Common myeloid progenitor, CD34-positive (primary cell): ENCODE measurements at regions not wholly inside any gene's neighbourhood (a gene's known extent, or its start where the extent isn't known, plus 50 kb on each side); places are given as distances from the start of the nearest gene placed in this dataset.
A peak's percentile ranks its signal among the peaks of the same experiment; 100 is the strongest.

Experiments used
- CTCF ChIA-PET: fragments of 350-600 bp; sonication (Branson Sonifier 250); formaldehyde crosslinking; loops from one replicate; lab custom pipeline; 2021; ENCODE audit warnings: antibody characterized with exemption; lab: Charles Lee
- POLR2A ChIA-PET: fragments of 350-600 bp; sonication (Branson Sonifier 250); formaldehyde crosslinking; loops from one replicate; lab custom pipeline; 2021; ENCODE audit warnings: antibody characterized with exemption; lab: Charles Lee
- DNase-seq, 3 donors: peaks; one replicate each; pipeline versions ENCODE4 v3.0.0 to v3.0.0-alpha.2; 2013
- H3K27ac ChIP-seq, 2 experiments: 1 replicate in 1 of 2; 2 replicates in 1 of 2; pipeline ENCODE4 v1.7.0; 2013; ENCODE audit warnings: inconsistent platforms in 2 of 2, low read length in 2 of 2, mild to moderate bottlenecking in 2 of 2, low read depth in 1 of 2, moderate library complexity in 1 of 2; ENCODE audit not compliant: severe bottlenecking in 2 of 2, insufficient read depth in 1 of 2, poor library complexity in 1 of 2
- H3K27me3 ChIP-seq, 5 experiments: replicated peaks in 2 of 5; 1 replicate in 3 of 5; 2 replicates in 2 of 5; pipeline versions ENCODE4 v1.6.1 to v1.7.0; 2013; ENCODE audit warnings: low read length in 4 of 5, mild to moderate bottlenecking in 2 of 5, moderate library complexity in 2 of 5, inconsistent platforms in 1 of 5; ENCODE audit not compliant: insufficient read depth in 5 of 5, control insufficient read depth in 4 of 5
- H3K36me3 ChIP-seq, 4 experiments: 1 replicate in 2 of 4; 2 replicates in 2 of 4; pipeline versions ENCODE4 v1.6.1 to v1.7.0; 2013; ENCODE audit warnings: low read length in 3 of 4, control low read depth in 1 of 4, mild to moderate bottlenecking in 1 of 4; ENCODE audit not compliant: control insufficient read depth in 4 of 4, insufficient read depth in 4 of 4
- H3K4me1 ChIP-seq, 4 experiments: 1 replicate in 3 of 4; 2 replicates in 1 of 4; pipeline versions ENCODE4 v1.6.1 to v1.7.1; 2013; ENCODE audit warnings: low read length in 3 of 4, mild to moderate bottlenecking in 3 of 4, control low read depth in 1 of 4, inconsistent platforms in 1 of 4, moderate library complexity in 1 of 4; ENCODE audit not compliant: control insufficient read depth in 4 of 4, insufficient read depth in 4 of 4; ENCODE audit errors: control extremely low read depth in 1 of 4
- H3K4me3 ChIP-seq, 7 experiments: 1 replicate in 4 of 7; 2 replicates in 3 of 7; pipeline versions ENCODE4 v1.5.1 to v1.7.0; 2013; ENCODE audit warnings: mild to moderate bottlenecking in 7 of 7, low read length in 6 of 7, moderate library complexity in 6 of 7, inconsistent platforms in 2 of 7, low read depth in 2 of 7, control low read depth in 1 of 7; ENCODE audit not compliant: insufficient read depth in 4 of 7, control insufficient read depth in 1 of 7; ENCODE audit errors: extremely low read depth in 1 of 7
- H3K9me3 ChIP-seq, 5 experiments: 1 replicate in 4 of 5; 2 replicates in 1 of 5; pipeline versions ENCODE4 v1.6.1 to v1.7.1; 2013; ENCODE audit warnings: low read length in 4 of 5, mild to moderate bottlenecking in 2 of 5, inconsistent platforms in 1 of 5, low read depth in 1 of 5, moderate library complexity in 1 of 5; ENCODE audit not compliant: control insufficient read depth in 4 of 5, insufficient read depth in 2 of 5; ENCODE audit errors: control extremely low read depth in 1 of 5
- WGBS: methylation state at CpG from one replicate; pipeline ENCODE4 v1.1.5; 2013; ENCODE audit not compliant: insufficient coverage; 5-methylcytosine and 5-hydroxymethylcytosine counted together

DNA sequence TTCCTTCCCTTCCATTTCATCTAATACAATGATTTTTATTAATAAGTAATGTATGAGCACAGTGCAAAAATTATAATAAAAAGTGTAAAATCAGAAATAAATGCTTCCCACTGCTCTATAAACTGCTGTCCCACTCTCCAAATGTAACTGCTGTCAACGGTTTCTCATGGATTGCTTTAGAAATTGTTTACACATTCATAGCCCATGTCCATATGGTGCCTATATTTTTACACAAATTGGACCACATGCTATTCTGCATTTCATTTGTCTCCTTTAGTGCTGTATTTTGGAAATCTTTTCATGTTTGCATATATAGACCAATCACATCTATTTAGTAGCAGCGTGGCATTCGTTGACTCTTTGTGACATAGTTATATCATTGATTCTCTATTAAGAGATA is 164.7 kb upstream of the SLCO3A1 start:
- CTCF ChIA-PET, result interaction anchor here (1.3 kb wide), 1 partner anchor 43 kb away, joined by 3 read pairs; no protein-coding TSS in a partner anchor
- no peaks in the 10 kb centered on the region for H3K27me3 ChIP-seq
- H3K9me3 ChIP-seq, result no peaks in the 10 kb centered on the region
- no peaks in the 10 kb centered on the region for H3K36me3 ChIP-seq
- DNase-seq, result no peak
- WGBS, result 100% methylated on average over 1 of the region's 3 CpGs
- H3K4me1 ChIP-seq, result no peaks in the 10 kb centered on the region
- no peak overlapping the region for H3K4me3 ChIP-seq
- H3K27ac ChIP-seq, result no peak overlapping the region
- POLR2A ChIA-PET, result no interaction called here

DNA sequence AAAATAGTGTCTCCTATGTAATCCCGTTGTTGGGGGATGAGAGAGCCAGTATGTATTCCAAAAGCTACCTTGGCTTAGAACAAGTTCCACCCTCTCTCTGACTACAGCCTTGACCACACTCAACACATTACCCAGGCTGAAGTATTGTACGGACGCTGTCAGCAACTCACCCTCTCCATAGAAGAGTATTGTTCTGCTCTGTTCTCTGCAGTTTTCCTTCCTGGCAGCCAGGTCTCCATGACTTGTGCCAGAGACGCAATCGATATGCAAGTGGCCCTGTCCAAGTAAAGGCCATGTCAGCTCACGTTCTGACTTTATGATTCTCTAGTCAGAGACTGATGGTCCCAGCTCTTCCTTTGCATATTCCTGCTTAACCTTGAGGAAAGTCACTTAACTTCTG is 164.1 kb upstream of the SLCO3A1 start:
- no peak for DNase-seq
- ChIA-PET CTCF (interaction anchor here (1.3 kb wide), 1 partner anchor 44 kb away, joined by 3 read pairs; no protein-coding TSS in a partner anchor), POLR2A (no interaction called here)
- H3K9me3 ChIP-seq, result no peaks in the 10 kb centered on the region
- H3K4me3 ChIP-seq, result no peak overlapping the region
- no peak overlapping the region for H3K27ac ChIP-seq
- 90% methylated on average over 4 of the region's 6 CpGs for WGBS
- H3K4me1 ChIP-seq, result no peaks in the 10 kb centered on the region
- no peaks in the 10 kb centered on the region for H3K36me3 ChIP-seq
- H3K27me3 ChIP-seq, result no peaks in the 10 kb centered on the region

DNA sequence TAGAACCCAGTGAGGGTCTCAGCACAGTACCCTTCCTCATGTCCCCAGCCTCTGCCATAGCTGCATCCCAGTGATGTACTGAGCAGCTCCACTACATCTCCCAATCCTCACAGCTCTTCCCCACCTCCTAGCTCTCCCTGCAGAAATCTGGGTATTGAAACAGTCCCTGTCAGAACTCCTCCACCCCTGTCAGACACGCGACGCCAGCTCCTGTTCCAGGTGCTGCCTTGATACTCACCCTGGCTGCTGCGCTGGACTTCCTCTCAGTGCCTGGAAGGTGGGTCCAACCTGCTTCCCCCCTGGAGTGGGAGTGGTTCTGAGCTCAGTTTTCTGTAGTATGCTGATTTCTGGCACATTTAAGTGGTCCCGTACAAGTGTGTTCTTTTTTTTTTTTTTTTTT is 160.9 kb upstream of the SLCO3A1 start:
- POLR2A ChIA-PET, result no interaction called here
- DNase-seq, result no peak
- no peaks in the 10 kb centered on the region for H3K9me3 ChIP-seq
- H3K27ac ChIP-seq, result no peak overlapping the region
- H3K36me3 ChIP-seq, result no peaks in the 10 kb centered on the region
- WGBS, result no CpG with 5 or more reads among the region's 5 CpGs
- no peak overlapping the region for H3K4me3 ChIP-seq
- no peaks in the 10 kb centered on the region for H3K4me1 ChIP-seq
- no peaks in the 10 kb centered on the region for H3K27me3 ChIP-seq
- CTCF ChIA-PET, result interaction anchor here (4.4 kb wide), 1 partner anchor 13 kb away, joined by 21 read pairs; no protein-coding TSS in a partner anchor

GRCh38 chr15:91694131-91694830 is 159.2 kb upstream of the SLCO3A1 start:
- Histone ChIP-seq H3K4me3 (no peak overlapping the region), H3K27me3 (no peaks in the 10 kb centered on the region), H3K36me3 (no peaks in the 10 kb centered on the region), H3K27ac (no peak overlapping the region), H3K4me1 (no peaks in the 10 kb centered on the region), H3K9me3 (no peaks in the 10 kb centered on the region)
- ChIA-PET CTCF (interaction anchor here (4.4 kb wide), 1 partner anchor 12 kb away, joined by 21 read pairs; no protein-coding TSS in a partner anchor), POLR2A (no interaction called here)
- WGBS, result 100% methylated on average over 8 of the region's 11 CpGs
- DNase-seq, result no peak

- POLR2A ChIA-PET, result no interaction called here
These were observed 158.7 kb upstream of the SLCO3A1 start for GRCh38 chr15:91694831-91695210.

GRCh38 chr15:91695799-91696198 is 157.7 kb upstream of the SLCO3A1 start:
- H3K27me3 ChIP-seq, result no peaks in the 10 kb centered on the region
- no peak for DNase-seq
- CTCF ChIA-PET, result interaction anchor here (4.4 kb wide), 1 partner anchor 10 kb away, joined by 21 read pairs; no protein-coding TSS in a partner anchor
- no peak overlapping the region for H3K27ac ChIP-seq
- 100% methylated on average over 6 of the region's 8 CpGs for WGBS
- H3K4me1 ChIP-seq, result no peaks in the 10 kb centered on the region
- H3K4me3 ChIP-seq, result no peak overlapping the region
- H3K9me3 ChIP-seq, result no peaks in the 10 kb centered on the region
- H3K36me3 ChIP-seq, result no peaks in the 10 kb centered on the region
- POLR2A ChIA-PET, result no interaction called here

More at GRCh38 chr15:91694831-91695210, 158.7 kb upstream of the SLCO3A1 start:
- Histone ChIP-seq H3K4me1 (no peaks in the 10 kb centered on the region), H3K36me3 (no peaks in the 10 kb centered on the region), H3K4me3 (no peak overlapping the region), H3K9me3 (no peaks in the 10 kb centered on the region), H3K27me3 (no peaks in the 10 kb centered on the region), H3K27ac (no peak overlapping the region)
- CTCF ChIA-PET, result interaction anchor here (4.4 kb wide), 1 partner anchor 11 kb away, joined by 21 read pairs; no protein-coding TSS in a partner anchor
- DNase-seq, result peak in 1 of 3 donors; percentile 10
- no CpG with 5 or more reads among the region's 4 CpGs for WGBS

GRCh38 chr15:91696981-91697380 is 156.5 kb upstream of the SLCO3A1 start:
- H3K4me1 ChIP-seq, result peaks cover 0 to 4% (median 3%) of the 10 kb centered on the region in 4 experiments
- H3K27me3 ChIP-seq, result no peaks in the 10 kb centered on the region
- POLR2A ChIA-PET, result no interaction called here
- DNase-seq, result no peak
- no peak overlapping the region for H3K27ac ChIP-seq
- 90% methylated on average over 2 of the region's 3 CpGs for WGBS
- no peak overlapping the region for H3K4me3 ChIP-seq
- no peaks in the 10 kb centered on the region for H3K9me3 ChIP-seq
- no peaks in the 10 kb centered on the region for H3K36me3 ChIP-seq
- CTCF ChIA-PET, result interaction anchor here (1.4 kb wide), 1 partner anchor 9 kb away, joined by 6 read pairs; no protein-coding TSS in a partner anchor
